CD4-positive, alpha-beta T cell (primary cell): ENCODE measurements at regions not wholly inside any gene's neighbourhood (a gene's known extent, or its start where the extent isn't known, plus 50 kb on each side); places are given as distances from the start of the nearest gene placed in this dataset.

Experiments used
- ATAC-seq: fragments of 200-7000 bp; cut with Tn5 transposase; one replicate; pipeline ENCODE4 v1.10.0; 2022; ENCODE audit warnings: mild to moderate bottlenecking; ENCODE audit not compliant: poor library complexity
- CTCF ChIA-PET: fragments of 350-600 bp; sonication (Branson Sonifier 250); formaldehyde crosslinking; loops from one replicate; lab custom pipeline; 2021; ENCODE audit warnings: antibody characterized with exemption, inconsistent platforms; lab: Charles Lee
- POLR2A ChIA-PET: fragments of 350-600 bp; sonication (Branson Sonifier 250); formaldehyde crosslinking; loops from one replicate; lab custom pipeline; 2021; ENCODE audit warnings: antibody characterized with exemption, inconsistent platforms; lab: Charles Lee
- DNase-seq, 14 experiments: peaks; one replicate each; pipeline ENCODE4 v3.0.0-alpha.2; 2013 to 2020; ENCODE audit warnings: mixed read lengths in 2 of 14
- H3K27ac ChIP-seq, 2 donors: one replicate each; pipeline versions ENCODE4 v1.5.1 to v1.7.0; 2013; ENCODE audit warnings: low read length in 2 of 2, low read depth in 1 of 2, mild to moderate bottlenecking in 1 of 2
- H3K27me3 ChIP-seq, 2 experiments: 1 replicate in 1 of 2; 2 replicates in 1 of 2; pipeline versions ENCODE4 v1.6.1 to v1.7.0; 2013; ENCODE audit warnings: low read length in 2 of 2, control low read depth in 1 of 2, mild to moderate bottlenecking in 1 of 2, moderate library complexity in 1 of 2; ENCODE audit not compliant: insufficient read depth in 2 of 2, control insufficient read depth in 1 of 2
- H3K36me3 ChIP-seq: one replicate; pipeline ENCODE4 v1.6.1; 2013; ENCODE audit warnings: low read length, control low read depth; ENCODE audit not compliant: insufficient read depth
- H3K4me1 ChIP-seq: one replicate; pipeline ENCODE4 v1.6.1; 2013; ENCODE audit warnings: low read length, control low read depth; ENCODE audit not compliant: insufficient read depth
- H3K4me3 ChIP-seq: one replicate; pipeline ENCODE4 v1.5.1; 2013; ENCODE audit warnings: mild to moderate bottlenecking, low read length, moderate library complexity
- H3K9me3 ChIP-seq, 2 experiments: 1 replicate in 1 of 2; 2 replicates in 1 of 2; pipeline versions ENCODE4 v1.6.1 to v1.7.0; 2013; ENCODE audit warnings: low read length in 2 of 2, mild to moderate bottlenecking in 2 of 2, control low read depth in 1 of 2, moderate library complexity in 1 of 2; ENCODE audit not compliant: control insufficient read depth in 1 of 2, insufficient read depth in 1 of 2
- H3K27ac Mint-ChIP-seq: one replicate; pipeline ENCODE4 v1.8.0; 2020; ENCODE audit warnings: mixed read lengths
- H3K27me3 Mint-ChIP-seq: one replicate; pipeline ENCODE4 v1.8.0; 2021; ENCODE audit warnings: mixed read lengths
- H3K36me3 Mint-ChIP-seq: one replicate; pipeline ENCODE4 v1.8.0; 2021; ENCODE audit warnings: low read depth, mixed read lengths
- H3K4me1 Mint-ChIP-seq: one replicate; pipeline ENCODE4 v1.8.0; 2021; ENCODE audit warnings: low read depth, mixed read lengths
- H3K4me3 Mint-ChIP-seq: one replicate; pipeline ENCODE4 v1.8.0; 2020; ENCODE audit warnings: mild to moderate bottlenecking, mixed read lengths
- H3K9me3 Mint-ChIP-seq: one replicate; pipeline ENCODE4 v1.8.0; 2020; ENCODE audit warnings: mixed read lengths
- intact Hi-C, 2 experiments: fragments of 100-400 bp; cut with DNase I in 1 of 2; cut with micrococcal nuclease in 1 of 2; formaldehyde crosslinking; loops; one replicate each; pipeline versions ENCODE4 v1.15.1 to v1.9.0; 2023 to 2025; cut with DNase I, micrococcal nuclease
- TF ChIP-seq, protein P1 (sequence below): fragments of 200-600 bp; IDR thresholded peaks from one replicate; pipeline ENCODE4 v1.8.0; 2022; ENCODE audit warnings: antibody characterized with exemption, mild to moderate bottlenecking

DNA sequence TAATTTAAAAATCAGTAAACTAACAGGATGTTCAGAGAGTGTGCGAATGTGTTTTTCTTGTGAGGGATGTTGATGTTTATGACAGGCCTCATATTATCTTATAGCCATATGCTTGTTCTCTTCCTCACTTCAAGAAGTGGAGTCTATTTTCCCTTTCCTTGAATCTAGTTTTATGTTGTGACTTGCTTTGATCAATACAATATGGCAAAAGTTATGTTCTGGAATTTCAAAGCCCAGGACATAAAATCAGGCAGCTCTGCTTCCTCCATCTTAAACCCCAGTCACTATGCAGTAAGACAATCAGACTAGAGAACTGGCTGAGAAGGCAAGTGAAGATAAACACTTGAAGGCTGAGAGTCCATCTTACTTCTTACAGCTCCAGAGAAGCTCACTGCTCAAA is 585.1 kb upstream of the NETO1 start:
- intact Hi-C loops: no loop called here
- H3K27ac ChIP-seq: no peak overlapping the region
- H3K4me1 Mint-ChIP-seq: no peaks in the 10 kb centered on the region
- POLR2A ChIA-PET: no interaction called here
- no peak overlapping the region for H3K27ac Mint-ChIP-seq
- TF ChIP-seq, protein P1, sequence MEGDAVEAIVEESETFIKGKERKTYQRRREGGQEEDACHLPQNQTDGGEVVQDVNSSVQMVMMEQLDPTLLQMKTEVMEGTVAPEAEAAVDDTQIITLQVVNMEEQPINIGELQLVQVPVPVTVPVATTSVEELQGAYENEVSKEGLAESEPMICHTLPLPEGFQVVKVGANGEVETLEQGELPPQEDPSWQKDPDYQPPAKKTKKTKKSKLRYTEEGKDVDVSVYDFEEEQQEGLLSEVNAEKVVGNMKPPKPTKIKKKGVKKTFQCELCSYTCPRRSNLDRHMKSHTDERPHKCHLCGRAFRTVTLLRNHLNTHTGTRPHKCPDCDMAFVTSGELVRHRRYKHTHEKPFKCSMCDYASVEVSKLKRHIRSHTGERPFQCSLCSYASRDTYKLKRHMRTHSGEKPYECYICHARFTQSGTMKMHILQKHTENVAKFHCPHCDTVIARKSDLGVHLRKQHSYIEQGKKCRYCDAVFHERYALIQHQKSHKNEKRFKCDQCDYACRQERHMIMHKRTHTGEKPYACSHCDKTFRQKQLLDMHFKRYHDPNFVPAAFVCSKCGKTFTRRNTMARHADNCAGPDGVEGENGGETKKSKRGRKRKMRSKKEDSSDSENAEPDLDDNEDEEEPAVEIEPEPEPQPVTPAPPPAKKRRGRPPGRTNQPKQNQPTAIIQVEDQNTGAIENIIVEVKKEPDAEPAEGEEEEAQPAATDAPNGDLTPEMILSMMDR: no peak
- H3K4me3 ChIP-seq: no peak overlapping the region
- H3K9me3 Mint-ChIP-seq: peaks cover 6% of the 10 kb centered on the region
- H3K4me1 ChIP-seq: no peaks in the 10 kb centered on the region
- DNase-seq (no peak), ATAC-seq (no peak)
- H3K27me3 Mint-ChIP-seq: no peaks in the 10 kb centered on the region
- no peaks in the 10 kb centered on the region for H3K36me3 Mint-ChIP-seq
- H3K36me3 ChIP-seq: no peaks in the 10 kb centered on the region
- H3K9me3 ChIP-seq: peaks cover 0 to 5% of the 10 kb centered on the region in 2 experiments
- no peaks in the 10 kb centered on the region for H3K27me3 ChIP-seq
- CTCF ChIA-PET: no interaction called here
- H3K4me3 Mint-ChIP-seq: no peak overlapping the region

DNA sequence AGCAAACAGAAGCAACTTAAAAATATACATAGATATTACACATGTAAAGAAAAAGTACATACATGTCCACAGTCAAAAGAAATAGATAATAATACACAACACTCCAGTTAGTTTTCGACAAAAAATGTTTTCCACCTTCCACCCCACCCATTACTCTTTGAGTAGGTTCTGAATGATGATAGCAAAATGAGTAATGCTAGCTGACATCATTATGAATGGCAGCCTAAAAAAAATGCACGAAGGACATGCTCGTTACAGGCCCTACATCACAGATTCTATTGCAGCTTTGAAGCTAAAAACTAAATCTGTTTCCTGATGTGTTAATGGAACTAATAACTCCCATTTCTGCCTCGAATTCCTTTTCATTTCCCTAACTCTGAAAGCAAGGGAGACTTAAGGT is 578.7 kb upstream of the NETO1 start:
- Histone ChIP-seq H3K4me1 (no peaks in the 10 kb centered on the region), H3K27me3 (no peaks in the 10 kb centered on the region), H3K36me3 (no peaks in the 10 kb centered on the region), H3K9me3 (peaks cover 0 to 4% of the 10 kb centered on the region in 2 experiments), H3K27ac (no peak overlapping the region), H3K4me3 (no peak overlapping the region)
- no peak for ATAC-seq
- ChIA-PET POLR2A (no interaction called here), CTCF (no interaction called here)
- TF ChIP-seq, protein P1: no peak
- intact Hi-C loops: no loop called here
- no peaks in the 10 kb centered on the region for H3K36me3 Mint-ChIP-seq
- no peaks in the 10 kb centered on the region for H3K4me1 Mint-ChIP-seq
- H3K9me3 Mint-ChIP-seq: peaks cover 9% of the 10 kb centered on the region
- no peak overlapping the region for H3K27ac Mint-ChIP-seq
- DNase-seq: no peak
- H3K27me3 Mint-ChIP-seq: no peaks in the 10 kb centered on the region
- no peak overlapping the region for H3K4me3 Mint-ChIP-seq

DNA sequence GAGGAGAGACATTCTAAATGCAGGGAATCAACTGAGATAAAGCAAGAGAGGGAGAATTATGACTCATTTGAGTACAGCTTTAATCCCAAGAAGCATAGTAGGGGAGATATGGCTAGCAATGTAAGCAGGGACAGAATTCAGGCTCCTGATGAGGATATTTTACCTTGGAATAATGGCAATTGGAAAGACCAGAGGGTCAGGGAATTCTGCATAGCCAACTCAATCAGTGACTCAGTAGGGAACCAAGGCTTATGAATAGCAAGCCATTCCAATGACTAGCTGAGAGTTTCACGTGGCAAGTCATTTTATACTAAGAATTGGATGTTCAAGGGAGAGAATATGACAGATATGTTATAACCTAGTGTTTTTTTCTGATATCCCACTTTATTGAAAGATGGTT is 563.8 kb upstream of the NETO1 start:
- no peaks in the 10 kb centered on the region for H3K9me3 Mint-ChIP-seq
- no peak overlapping the region for H3K4me3 Mint-ChIP-seq
- H3K27me3 Mint-ChIP-seq: no peaks in the 10 kb centered on the region
- Histone ChIP-seq H3K27ac (no peak overlapping the region), H3K36me3 (no peaks in the 10 kb centered on the region), H3K4me3 (no peak overlapping the region), H3K27me3 (no peaks in the 10 kb centered on the region), H3K9me3 (peaks cover 0 to 4% of the 10 kb centered on the region in 2 experiments), H3K4me1 (no peaks in the 10 kb centered on the region)
- no peaks in the 10 kb centered on the region for H3K4me1 Mint-ChIP-seq
- ChIA-PET POLR2A (no interaction called here), CTCF (no interaction called here)
- DNase-seq (no peak), ATAC-seq (no peak)
- TF ChIP-seq, protein P1: no peak
- H3K36me3 Mint-ChIP-seq: no peaks in the 10 kb centered on the region
- no peak overlapping the region for H3K27ac Mint-ChIP-seq
- intact Hi-C loops: no loop called here
